ENCODE measurements at regions not wholly inside any gene's neighbourhood (a gene's known extent, or its start where the extent isn't known, plus 50 kb on each side); places are given as distances from the start of the nearest gene placed in this dataset.

- intact Hi-C loops (cut with DNase I) = no loop called here
- ATAC-seq = no peak
- DNase-seq = no peak
Observed at GRCh38 chr3:128569756-128570155, 76.8 kb upstream of the GATA2 start.

DNA sequence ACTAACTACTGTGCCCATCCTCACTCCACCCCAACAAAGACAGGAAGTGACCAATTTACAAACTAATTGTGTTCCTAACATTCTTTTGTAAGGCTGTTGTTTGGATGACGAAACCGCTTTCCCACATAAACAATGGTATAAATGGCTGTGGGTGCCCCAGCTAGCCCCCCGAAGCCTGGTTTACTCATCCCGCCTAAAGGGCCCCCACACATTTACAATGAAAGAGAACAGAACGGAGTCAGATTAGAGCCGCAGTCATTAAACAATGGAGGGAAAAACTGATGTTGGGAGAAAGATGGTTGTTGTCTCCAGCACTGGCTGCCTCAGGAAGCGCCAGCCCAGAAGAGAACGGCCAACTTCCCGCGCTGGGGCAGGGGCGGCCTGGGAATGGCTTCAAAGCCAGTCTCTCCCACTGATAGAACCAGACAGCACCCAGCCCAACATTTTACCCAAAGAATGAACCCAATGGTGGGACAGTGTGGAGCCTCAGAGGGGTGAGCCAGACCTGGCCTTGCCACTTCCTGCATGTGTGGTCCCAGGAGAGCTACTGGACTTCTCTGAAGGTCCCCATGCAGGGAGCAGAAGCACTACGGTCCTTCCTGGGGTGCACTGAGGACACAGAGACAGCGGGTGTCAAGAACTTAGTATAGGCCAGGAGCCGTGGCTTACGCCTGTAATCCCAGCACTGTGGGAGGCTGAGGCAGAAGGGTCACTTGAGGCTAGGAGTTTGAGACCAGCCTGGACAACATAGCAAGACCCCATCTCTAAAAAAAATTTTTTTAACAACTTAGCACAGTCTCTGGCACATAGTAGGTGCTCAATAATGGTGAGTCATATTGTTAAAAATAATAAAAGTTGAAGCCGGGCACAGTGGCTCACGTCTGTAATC is 75.8 kb upstream of the GATA2 start:
- no peak for DNase-seq
- no peak for ATAC-seq
- intact Hi-C loops (cut with DNase I) = no loop called here

- DNase-seq = no peak
- intact Hi-C loops (cut with DNase I) = no loop called here
- ATAC-seq = no peak
Observed at GRCh38 chr3:128567705-128568356, 74.8 kb upstream of the GATA2 start.

- intact Hi-C loops (cut with DNase I) = no loop called here
- no peak for ATAC-seq
- no peak for DNase-seq
Observed at GRCh38 chr3:128567141-128567540, 74.1 kb upstream of the GATA2 start.

GRCh38 chr3:128563439-128563838 is 70.4 kb upstream of the GATA2 start:
- DNase-seq (no peak), ATAC-seq (no peak)
- intact Hi-C loops (cut with DNase I) = no loop called here

GRCh38 chr3:128561504-128561903 is 68.5 kb upstream of the GATA2 start:
- intact Hi-C loops (cut with DNase I) = no loop called here
- no peak for DNase-seq
- no peak for ATAC-seq

DNA sequence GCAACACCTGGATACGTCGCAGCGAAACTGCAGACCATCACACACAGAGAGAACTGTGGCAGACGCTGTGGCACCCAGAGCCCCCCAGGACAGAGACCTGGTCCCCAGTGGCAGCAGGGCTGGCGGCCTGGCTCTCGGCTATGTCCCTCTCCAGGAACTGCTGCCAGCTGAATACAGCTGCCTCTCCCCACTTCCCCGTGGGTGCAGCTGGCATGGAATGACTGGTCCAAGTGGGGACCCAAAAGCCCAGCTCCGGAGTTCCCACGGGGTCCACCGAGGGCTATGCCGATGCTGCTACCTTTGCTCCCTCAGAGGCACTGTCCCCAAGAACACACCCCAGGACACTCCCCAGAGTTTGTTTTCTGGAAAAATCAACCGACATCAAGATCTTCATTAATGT is 67.8 kb upstream of the GATA2 start:
- intact Hi-C loops (cut with DNase I) = no loop called here
- DNase-seq = no peak
- ATAC-seq = no peak

- DNase-seq = no peak
- intact Hi-C loops (cut with DNase I) = no loop called here
Observed at GRCh38 chr3:128559486-128560225, 66.7 kb upstream of the GATA2 start.

GRCh38 chr3:128557531-128558280 is 64.7 kb upstream of the GATA2 start:
- DNase-seq (no peak), ATAC-seq (no peak)
- intact Hi-C loops (cut with DNase I) = no loop called here

More at GRCh38 chr3:128559486-128560225, 66.7 kb upstream of the GATA2 start:
- ATAC-seq = no peak

DNA sequence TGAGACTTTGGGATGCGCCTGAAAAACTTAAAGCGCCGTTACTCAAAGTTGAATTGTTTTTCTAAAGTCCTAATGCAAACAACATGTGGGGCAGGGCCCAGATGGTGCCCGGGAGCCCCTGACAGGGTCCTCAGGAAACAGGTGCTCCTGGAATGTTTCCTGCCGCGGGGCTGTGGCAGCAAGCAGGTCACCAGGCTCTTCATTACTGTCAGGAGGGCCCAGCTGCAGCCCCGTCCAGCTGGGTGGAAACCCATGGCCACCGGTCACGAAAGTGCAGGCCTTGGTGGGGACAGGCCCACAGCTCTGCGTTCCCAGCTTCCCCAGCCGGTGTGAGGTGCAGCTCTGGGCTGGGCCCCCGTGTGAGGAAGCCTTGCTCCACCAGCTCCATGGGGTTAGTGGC is 63.9 kb upstream of the GATA2 start:
- DNase-seq (no peak), ATAC-seq (no peak)
- intact Hi-C loops (cut with DNase I) = no loop called here

DNA sequence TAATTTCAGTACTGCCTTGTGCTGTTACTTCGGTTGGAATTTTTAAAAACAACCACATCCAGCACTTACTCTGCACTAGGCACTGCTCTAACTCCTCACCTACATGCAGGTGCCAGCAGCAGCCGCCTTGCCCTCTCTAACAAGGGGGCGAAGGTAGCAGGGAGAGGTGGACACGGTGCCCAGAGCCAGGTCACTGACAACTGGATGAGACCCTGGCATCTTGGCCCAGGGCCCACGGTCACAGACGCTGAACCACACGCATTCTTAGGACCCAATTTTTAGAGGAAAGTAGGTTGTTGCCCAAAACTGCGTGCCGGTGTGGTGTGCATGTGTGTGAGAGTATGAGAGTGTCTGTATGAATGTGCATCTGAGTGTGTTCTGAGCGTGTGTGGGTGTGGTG is 63.4 kb upstream of the GATA2 start:
- DNase-seq (no peak), ATAC-seq (no peak)
- intact Hi-C loops (cut with DNase I) = no loop called here

DNA sequence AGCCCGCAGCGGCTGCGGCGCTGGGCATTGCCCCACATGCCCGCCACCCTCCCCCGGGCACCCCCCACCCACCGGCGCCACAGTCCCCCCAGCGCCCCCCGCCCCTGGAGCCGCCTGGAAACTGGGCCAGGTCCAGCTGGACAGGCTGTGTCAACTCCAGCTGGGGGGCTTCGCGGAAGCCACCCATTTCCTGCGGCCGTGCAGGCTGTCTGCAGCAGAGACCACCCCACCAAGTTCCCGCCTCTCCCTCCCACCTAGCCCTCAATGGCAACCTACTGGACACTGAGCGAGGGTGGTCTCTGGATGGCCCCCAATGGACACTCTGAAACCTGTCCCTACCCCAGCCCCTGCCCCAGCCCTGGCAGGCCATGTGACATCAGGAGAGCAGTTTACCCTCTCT is 62.8 kb upstream of the GATA2 start:
- ATAC-seq (no peak), DNase-seq (no peak)
- intact Hi-C loops (cut with DNase I) = no loop called here

DNA sequence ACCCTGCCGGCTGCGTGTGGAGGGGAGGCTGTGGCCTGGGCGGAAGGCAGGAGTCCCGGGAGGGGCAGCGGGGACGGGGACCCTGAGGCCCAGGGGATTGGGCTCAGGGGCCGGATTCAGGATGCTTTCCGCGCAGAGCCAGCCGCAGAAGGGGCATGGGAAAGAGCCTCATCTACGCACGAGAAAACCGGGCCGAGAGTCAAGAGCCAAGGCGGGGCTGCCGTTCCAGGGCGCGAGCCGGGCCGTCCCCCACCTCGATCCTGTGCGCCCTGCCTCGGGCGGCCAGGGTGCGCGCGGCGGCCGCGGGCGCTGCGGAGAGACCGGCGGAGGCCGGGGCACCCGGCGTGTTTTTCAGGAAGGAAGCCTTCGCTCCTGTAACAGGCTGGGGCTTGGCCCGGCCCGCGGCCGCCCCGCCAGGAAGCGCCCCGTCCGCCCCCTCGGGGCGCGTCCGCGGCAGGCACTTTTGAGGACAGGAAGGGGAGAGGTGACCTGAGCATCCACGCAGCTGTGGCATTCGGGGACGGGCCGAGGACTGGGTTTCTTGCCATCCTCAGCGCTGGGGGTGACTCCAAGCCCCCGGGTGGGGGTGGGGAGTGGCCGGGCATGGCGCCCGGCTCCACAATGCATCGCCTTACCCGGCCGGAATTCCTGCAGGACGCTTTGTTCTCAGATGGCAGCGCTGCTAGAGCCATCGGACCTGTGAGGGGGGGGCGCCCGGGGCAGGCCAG is 62.3 kb upstream of the GATA2 start:
- ATAC-seq (peak; percentile 73 to 75), DNase-seq (peak; percentile 83)
- intact Hi-C loops (cut with DNase I) = no loop called here

DNA sequence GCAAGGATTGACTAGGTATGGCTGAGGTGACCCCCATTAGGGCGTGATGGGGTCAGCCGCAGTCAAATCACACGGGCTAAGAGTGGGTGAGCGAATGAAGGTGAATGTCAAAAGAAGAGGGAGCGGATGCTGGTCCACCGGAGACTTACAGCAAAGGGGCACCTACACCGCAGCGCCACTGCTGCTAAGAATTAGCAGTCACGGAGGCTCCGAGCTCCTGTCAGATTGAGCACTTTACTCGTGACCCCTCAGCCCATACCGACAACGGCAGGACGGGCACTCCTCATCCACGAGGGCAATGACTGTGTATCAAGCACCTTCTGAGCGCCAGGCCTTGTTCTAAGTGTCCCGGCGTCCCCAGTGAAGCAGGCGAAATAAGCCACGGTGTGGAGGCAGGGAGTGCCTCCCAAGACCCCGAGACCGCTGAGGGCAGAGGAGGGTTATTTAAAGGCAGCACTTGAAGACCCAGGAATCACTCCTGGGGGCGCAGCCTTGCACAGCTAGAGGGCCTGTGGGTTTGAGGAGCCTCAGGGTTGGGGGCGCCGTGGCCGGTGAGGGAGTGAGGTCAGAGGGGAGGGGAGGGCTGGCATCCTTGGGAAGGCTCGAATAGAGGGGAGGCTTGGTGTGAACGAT is 61.6 kb upstream of the GATA2 start:
- no peak for DNase-seq
- intact Hi-C loops (cut with DNase I) = no loop called here
- ATAC-seq = no peak

- intact Hi-C loops (cut with DNase I) = no loop called here
- no peak for DNase-seq
Observed at GRCh38 chr3:128554100-128554464, 61.1 kb upstream of the GATA2 start.

GRCh38 chr3:128553560-128553959 is 60.6 kb upstream of the GATA2 start:
- DNase-seq (no peak), ATAC-seq (no peak)
- intact Hi-C loops (cut with DNase I) = no loop called here

More at GRCh38 chr3:128554100-128554464, 61.1 kb upstream of the GATA2 start:
- ATAC-seq = no peak

DNA sequence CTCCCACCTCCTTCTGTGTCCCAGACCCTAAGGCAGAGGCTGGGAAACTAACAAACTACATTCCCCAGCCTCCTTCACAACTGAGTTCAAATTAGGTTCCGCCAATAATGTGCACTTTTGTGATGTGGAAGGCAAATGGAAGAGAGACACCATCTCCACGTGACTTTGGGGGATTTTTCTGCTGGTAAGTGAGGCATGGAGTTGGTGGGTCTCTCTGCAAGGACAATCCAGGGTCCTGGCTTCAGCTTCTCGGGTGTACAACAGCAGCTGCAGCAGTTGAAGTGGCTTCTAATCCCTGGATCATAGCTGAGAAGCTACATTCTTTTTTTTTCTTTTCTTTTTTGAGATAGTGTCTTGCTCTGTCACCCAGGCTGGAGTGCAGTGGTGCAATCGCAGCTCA is 58.9 kb upstream of the GATA2 start:
- ATAC-seq (no peak), DNase-seq (no peak)
- intact Hi-C loops (cut with DNase I) = no loop called here

- intact Hi-C loops (cut with DNase I) = no loop called here
- DNase-seq = no peak
Observed at GRCh38 chr3:128551451-128551850, 58.5 kb upstream of the GATA2 start.

More at GRCh38 chr3:128551451-128551850, 58.5 kb upstream of the GATA2 start:
- ATAC-seq = no peak

Measured in left cardiac atrium (tissue), 4 donors.